ENCODE measurements at regions not wholly inside any gene's neighbourhood (a gene's known extent, or its start where the extent isn't known, plus 50 kb on each side); places are given as distances from the start of the nearest gene placed in this dataset.

DNA sequence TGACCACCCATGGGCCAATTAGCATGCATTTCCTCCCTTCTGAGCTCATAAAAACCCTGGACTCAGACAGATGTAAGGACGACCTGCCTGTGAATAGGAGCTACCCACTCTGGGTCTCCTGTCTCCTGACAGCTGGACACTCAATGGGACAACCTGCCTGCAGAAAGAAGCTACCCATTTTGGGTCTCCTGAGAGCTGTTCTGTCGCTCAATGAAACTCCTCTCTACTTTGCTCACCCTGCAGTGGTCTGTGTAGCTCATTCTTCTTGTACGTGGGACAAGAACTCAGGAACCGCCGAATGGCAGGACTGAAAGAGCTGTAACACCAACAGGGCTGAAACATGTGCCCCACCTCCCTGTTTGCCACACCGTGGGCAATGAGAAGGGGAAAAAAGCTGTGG is 60.3 kb upstream of the DYNC1I2 start:
- DNase-seq (ENCODE audit: low spot score), result no peak
- no peaks in the 10 kb centered on the region for H3K36me3 ChIP-seq (ENCODE audit: control insufficient read depth in 4 of 4, insufficient read depth in 3 of 4, low read depth in 1 of 4, low read length in 3 of 4)
- TF ChIP-seq RAD21 (IDR thresholded peaks at IDR 0.05), result no peak
- TF ChIP-seq, protein P1, sequence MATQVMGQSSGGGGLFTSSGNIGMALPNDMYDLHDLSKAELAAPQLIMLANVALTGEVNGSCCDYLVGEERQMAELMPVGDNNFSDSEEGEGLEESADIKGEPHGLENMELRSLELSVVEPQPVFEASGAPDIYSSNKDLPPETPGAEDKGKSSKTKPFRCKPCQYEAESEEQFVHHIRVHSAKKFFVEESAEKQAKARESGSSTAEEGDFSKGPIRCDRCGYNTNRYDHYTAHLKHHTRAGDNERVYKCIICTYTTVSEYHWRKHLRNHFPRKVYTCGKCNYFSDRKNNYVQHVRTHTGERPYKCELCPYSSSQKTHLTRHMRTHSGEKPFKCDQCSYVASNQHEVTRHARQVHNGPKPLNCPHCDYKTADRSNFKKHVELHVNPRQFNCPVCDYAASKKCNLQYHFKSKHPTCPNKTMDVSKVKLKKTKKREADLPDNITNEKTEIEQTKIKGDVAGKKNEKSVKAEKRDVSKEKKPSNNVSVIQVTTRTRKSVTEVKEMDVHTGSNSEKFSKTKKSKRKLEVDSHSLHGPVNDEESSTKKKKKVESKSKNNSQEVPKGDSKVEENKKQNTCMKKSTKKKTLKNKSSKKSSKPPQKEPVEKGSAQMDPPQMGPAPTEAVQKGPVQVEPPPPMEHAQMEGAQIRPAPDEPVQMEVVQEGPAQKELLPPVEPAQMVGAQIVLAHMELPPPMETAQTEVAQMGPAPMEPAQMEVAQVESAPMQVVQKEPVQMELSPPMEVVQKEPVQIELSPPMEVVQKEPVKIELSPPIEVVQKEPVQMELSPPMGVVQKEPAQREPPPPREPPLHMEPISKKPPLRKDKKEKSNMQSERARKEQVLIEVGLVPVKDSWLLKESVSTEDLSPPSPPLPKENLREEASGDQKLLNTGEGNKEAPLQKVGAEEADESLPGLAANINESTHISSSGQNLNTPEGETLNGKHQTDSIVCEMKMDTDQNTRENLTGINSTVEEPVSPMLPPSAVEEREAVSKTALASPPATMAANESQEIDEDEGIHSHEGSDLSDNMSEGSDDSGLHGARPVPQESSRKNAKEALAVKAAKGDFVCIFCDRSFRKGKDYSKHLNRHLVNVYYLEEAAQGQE (IDR thresholded peaks at IDR 0.05), result no peak
- TF ChIP-seq NR2F2 (IDR thresholded peaks at IDR 0.05), result no peak
- TF ChIP-seq YY1 (IDR thresholded peaks at IDR 0.05), result no peak
- TF ChIP-seq FOXA1 (IDR thresholded peaks at IDR 0.05), result no peak
- TF ChIP-seq HNF4A (conservative IDR thresholded peaks at IDR 0.05), result no peak
- no peak for TF ChIP-seq GABPA (IDR thresholded peaks at IDR 0.05 in 1 of 2, conservative IDR thresholded peaks at IDR 0.05 in 1 of 2)
- TF ChIP-seq FOXA2 (IDR thresholded peaks at IDR 0.05), result no peak
- TF ChIP-seq, protein P2, sequence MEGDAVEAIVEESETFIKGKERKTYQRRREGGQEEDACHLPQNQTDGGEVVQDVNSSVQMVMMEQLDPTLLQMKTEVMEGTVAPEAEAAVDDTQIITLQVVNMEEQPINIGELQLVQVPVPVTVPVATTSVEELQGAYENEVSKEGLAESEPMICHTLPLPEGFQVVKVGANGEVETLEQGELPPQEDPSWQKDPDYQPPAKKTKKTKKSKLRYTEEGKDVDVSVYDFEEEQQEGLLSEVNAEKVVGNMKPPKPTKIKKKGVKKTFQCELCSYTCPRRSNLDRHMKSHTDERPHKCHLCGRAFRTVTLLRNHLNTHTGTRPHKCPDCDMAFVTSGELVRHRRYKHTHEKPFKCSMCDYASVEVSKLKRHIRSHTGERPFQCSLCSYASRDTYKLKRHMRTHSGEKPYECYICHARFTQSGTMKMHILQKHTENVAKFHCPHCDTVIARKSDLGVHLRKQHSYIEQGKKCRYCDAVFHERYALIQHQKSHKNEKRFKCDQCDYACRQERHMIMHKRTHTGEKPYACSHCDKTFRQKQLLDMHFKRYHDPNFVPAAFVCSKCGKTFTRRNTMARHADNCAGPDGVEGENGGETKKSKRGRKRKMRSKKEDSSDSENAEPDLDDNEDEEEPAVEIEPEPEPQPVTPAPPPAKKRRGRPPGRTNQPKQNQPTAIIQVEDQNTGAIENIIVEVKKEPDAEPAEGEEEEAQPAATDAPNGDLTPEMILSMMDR (IDR thresholded peaks at IDR 0.05; ENCODE audit: low read depth, low read length, missing input control), result no peak
- no peak for TF ChIP-seq MAX (IDR thresholded peaks at IDR 0.05)
- no peak for TF ChIP-seq JUND (IDR thresholded peaks at IDR 0.05)
- TF ChIP-seq ZBTB33 (IDR thresholded peaks at IDR 0.05), result no peak
- no peak for TF ChIP-seq RXRA (IDR thresholded peaks at IDR 0.05)
- no peak for TF ChIP-seq ATF3 (IDR thresholded peaks at IDR 0.05)
- no peak for TF ChIP-seq HNF4G (IDR thresholded peaks at IDR 0.05)
- no peak for TF ChIP-seq EGR1 (IDR thresholded peaks at IDR 0.05; ENCODE audit: low read depth in 2 of 2)
- no peak for TF ChIP-seq SP1 (IDR thresholded peaks at IDR 0.05)
- no peak for TF ChIP-seq TAF1 (conservative IDR thresholded peaks at IDR 0.05)
- H3K4me3 ChIP-seq (ENCODE audit: low read depth in 1 of 3, low read length in 3 of 3), result peak overlapping the region in 1 of 3 donors; percentile 2
- H3K4me1 ChIP-seq (ENCODE audit: control insufficient read depth in 4 of 4, insufficient read depth in 4 of 4, low read length in 3 of 4), result no peaks in the 10 kb centered on the region
- peaks cover 3 to 14% (median 9%) of the 10 kb centered on the region in 4 donors for H3K9me3 ChIP-seq (ENCODE audit: control insufficient read depth in 4 of 4, low read length in 3 of 4)
- no peak overlapping the region for H3K9ac ChIP-seq (ENCODE audit: low read depth in 1 of 2, low read length in 2 of 2)
- 74% methylated on average over 6 of the region's 6 CpGs for WGBS
- no peak overlapping the region for H3K27ac ChIP-seq (ENCODE audit: low read depth in 1 of 2, low read length in 2 of 2)
- H3K27me3 ChIP-seq (ENCODE audit: control insufficient read depth in 4 of 4, insufficient read depth in 4 of 4, low read length in 3 of 4), result no peaks in the 10 kb centered on the region
